ENCODE measurements at regions not wholly inside any gene's neighbourhood (a gene's known extent, or its start where the extent isn't known, plus 50 kb on each side); places are given as distances from the start of the nearest gene placed in this dataset.

DNA sequence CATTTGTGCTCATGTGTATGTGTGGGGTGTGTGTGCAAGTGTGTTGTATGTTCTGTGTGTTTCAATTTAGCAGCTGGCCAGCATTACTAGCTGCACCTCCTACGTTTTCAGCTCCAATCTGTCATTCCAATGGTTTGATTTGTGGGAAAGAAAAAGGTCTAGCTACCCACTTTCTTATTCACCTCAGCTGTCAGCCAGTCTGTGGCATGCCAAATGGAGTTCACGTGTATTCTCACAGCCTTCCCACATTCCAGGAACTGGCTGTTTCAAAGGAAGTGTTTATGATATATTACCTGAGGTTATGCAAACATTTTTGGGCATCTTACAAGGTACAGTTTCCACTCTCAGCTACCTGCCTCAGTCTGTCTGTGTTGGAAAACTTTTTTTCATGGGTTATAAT lies 220.2 kb upstream of the CPNE8 start:
- no peak for DNase-seq (ENCODE audit: low read depth, low spot score)
- no peaks in the 10 kb centered on the region for H3K27me3 ChIP-seq (ENCODE audit: insufficient read depth, insufficient read length)
- H3K9ac ChIP-seq (ENCODE audit: insufficient read length, low read depth) = no peak overlapping the region
- H3K9me3 ChIP-seq (ENCODE audit: insufficient read depth, low read length) = peaks cover 4% of the 10 kb centered on the region; the same call in 1 of the 2 replicates
- H3K36me3 ChIP-seq (ENCODE audit: insufficient read depth, insufficient read length, low read length) = no peaks in the 10 kb centered on the region
- no peak for TF ChIP-seq SUZ12 (IDR thresholded peaks at IDR 0.05; ENCODE audit: extremely low read depth, insufficient read depth, insufficient read length)
- peaks cover 3% of the 10 kb centered on the region for H3K4me1 ChIP-seq (ENCODE audit: insufficient read depth, insufficient read length)
- H3K4me3 ChIP-seq (ENCODE audit: insufficient read length, low read depth) = no peak overlapping the region

DNA sequence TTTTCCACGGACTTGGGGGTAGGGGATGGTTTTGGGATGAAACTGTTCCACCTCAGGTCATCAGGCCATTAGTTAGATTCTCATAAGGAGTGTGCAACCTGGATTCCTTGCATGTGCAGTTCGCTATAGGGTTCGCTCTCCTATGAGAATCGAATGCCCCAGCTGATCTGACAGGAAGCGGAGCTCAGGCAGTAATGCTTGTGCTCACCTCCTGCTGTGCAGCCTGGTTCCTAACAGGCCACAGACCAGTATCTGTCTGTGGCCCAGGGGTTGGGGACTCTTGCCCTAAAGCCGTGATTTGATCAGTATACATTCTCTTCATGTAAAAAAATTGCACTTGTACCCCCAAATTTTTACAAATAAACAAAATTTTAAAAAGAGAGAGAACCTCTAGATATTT lies 219.4 kb upstream of the CPNE8 start:
- no peak for TF ChIP-seq SUZ12 (IDR thresholded peaks at IDR 0.05; ENCODE audit: extremely low read depth, insufficient read depth, insufficient read length)
- no peak for TF ChIP-seq YY1 (IDR thresholded peaks at IDR 0.05; ENCODE audit: insufficient read depth, insufficient read length)
- no peak for TF ChIP-seq ZNF274 (IDR thresholded peaks at IDR 0.05; ENCODE audit: low read depth, low read length)
- no peaks in the 10 kb centered on the region for H3K27me3 ChIP-seq (ENCODE audit: insufficient read depth, insufficient read length)
- H3K4me3 ChIP-seq (ENCODE audit: insufficient read length, low read depth) = no peak overlapping the region

DNA sequence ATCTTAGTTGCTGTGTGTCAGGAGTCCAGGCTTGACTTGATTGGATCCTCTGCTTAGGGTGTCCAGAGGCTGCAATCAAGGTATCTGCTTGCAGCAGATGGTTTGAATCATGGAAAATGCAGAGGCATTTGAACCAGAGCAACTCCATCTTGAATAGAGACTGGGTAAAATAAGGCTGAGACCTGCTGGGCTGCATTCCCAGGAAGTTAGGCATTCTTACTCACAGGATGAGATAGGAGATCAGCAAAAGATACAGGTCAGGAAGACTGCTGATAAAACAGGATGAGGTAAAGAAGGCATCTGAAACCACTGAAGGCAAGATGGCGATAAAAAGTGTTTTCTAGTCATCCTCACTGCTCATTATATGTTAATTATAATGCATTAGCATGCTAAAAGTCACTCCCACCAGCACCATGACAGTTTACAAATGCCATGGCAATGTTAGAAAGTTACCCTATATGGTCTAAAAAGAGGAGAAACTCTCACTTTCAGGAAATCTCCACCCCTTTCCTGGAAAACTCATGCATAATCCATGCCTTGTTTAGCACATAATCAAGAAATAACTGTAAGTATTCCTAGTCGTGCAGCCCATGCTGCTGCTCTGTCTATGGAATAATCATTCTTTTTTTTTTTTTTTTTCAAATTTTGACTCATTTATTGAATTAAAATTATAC lies 218.3 kb upstream of the CPNE8 start:
- no peak overlapping the region for H3K9ac ChIP-seq (ENCODE audit: insufficient read length, low read depth)
- no peaks in the 10 kb centered on the region for H3K27me3 ChIP-seq (ENCODE audit: insufficient read depth, insufficient read length)
- no peak for DNase-seq (ENCODE audit: low read depth, low spot score)
- no peak overlapping the region for H3K4me3 ChIP-seq (ENCODE audit: insufficient read length, low read depth)
- no peaks in the 10 kb centered on the region for H3K36me3 ChIP-seq (ENCODE audit: insufficient read depth, insufficient read length, low read length)
- H3K4me1 ChIP-seq (ENCODE audit: insufficient read depth, insufficient read length) = peaks cover 3% of the 10 kb centered on the region
- TF ChIP-seq ZNF274 (IDR thresholded peaks at IDR 0.05; ENCODE audit: low read depth, low read length) = no peak
- no peak for TF ChIP-seq YY1 (IDR thresholded peaks at IDR 0.05; ENCODE audit: insufficient read depth, insufficient read length)
- no peak for TF ChIP-seq SUZ12 (IDR thresholded peaks at IDR 0.05; ENCODE audit: extremely low read depth, insufficient read depth, insufficient read length)
- peaks cover 4% of the 10 kb centered on the region; the same call in 1 of the 2 replicates for H3K9me3 ChIP-seq (ENCODE audit: insufficient read depth, low read length)

More for the DNA sequence above, 219.4 kb upstream of the CPNE8 start:
- H3K9me3 ChIP-seq (ENCODE audit: insufficient read depth, low read length) = peaks cover 4% of the 10 kb centered on the region; the same call in 1 of the 2 replicates
- no peak overlapping the region for H3K9ac ChIP-seq (ENCODE audit: insufficient read length, low read depth)
- DNase-seq (ENCODE audit: low read depth, low spot score) = no peak
- no peaks in the 10 kb centered on the region for H3K36me3 ChIP-seq (ENCODE audit: insufficient read depth, insufficient read length, low read length)
- H3K4me1 ChIP-seq (ENCODE audit: insufficient read depth, insufficient read length) = peaks cover 3% of the 10 kb centered on the region

GRCh38 chr12:39122562-39123204 lies 217.3 kb upstream of the CPNE8 start:
- no peaks in the 10 kb centered on the region for H3K27me3 ChIP-seq (ENCODE audit: insufficient read depth, insufficient read length)
- no peak overlapping the region for H3K9ac ChIP-seq (ENCODE audit: insufficient read length, low read depth)
- H3K4me3 ChIP-seq (ENCODE audit: insufficient read length, low read depth) = no peak overlapping the region
- TF ChIP-seq YY1 (IDR thresholded peaks at IDR 0.05; ENCODE audit: insufficient read depth, insufficient read length) (no peak), ZNF274 (IDR thresholded peaks at IDR 0.05; ENCODE audit: low read depth, low read length) (no peak), SUZ12 (IDR thresholded peaks at IDR 0.05; ENCODE audit: extremely low read depth, insufficient read depth, insufficient read length) (no peak)
- H3K36me3 ChIP-seq (ENCODE audit: insufficient read depth, insufficient read length, low read length) = no peaks in the 10 kb centered on the region
- peaks cover 3% of the 10 kb centered on the region for H3K4me1 ChIP-seq (ENCODE audit: insufficient read depth, insufficient read length)
- H3K9me3 ChIP-seq (ENCODE audit: insufficient read depth, low read length) = peaks cover 4% of the 10 kb centered on the region; the same call in 1 of the 2 replicates
- DNase-seq (ENCODE audit: low read depth, low spot score) = peak; percentile 79

DNA sequence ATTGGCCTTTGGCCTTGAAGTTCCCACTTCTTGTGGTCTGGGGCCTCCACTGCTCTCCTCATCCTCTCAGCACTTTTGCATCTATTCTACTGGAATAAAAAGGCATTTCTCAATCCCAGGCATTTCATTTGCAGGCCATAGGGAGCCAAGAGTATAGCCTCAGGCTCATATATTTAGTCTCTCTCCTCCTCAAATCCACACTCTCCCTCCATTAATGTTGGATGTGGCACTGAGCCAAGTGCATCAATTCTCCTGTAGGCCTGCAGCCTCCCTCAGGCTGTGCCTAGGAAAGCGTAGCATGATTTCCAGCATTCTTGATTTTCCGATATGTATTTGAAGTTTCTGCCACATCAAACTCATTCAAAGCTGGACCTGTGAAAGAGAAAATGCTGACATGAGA lies 211.5 kb upstream of the CPNE8 start:
- no peak overlapping the region for H3K9ac ChIP-seq (ENCODE audit: insufficient read length, low read depth)
- DNase-seq (ENCODE audit: low read depth, low spot score) = no peak
- TF ChIP-seq ZNF274 (IDR thresholded peaks at IDR 0.05; ENCODE audit: low read depth, low read length) (no peak), YY1 (IDR thresholded peaks at IDR 0.05; ENCODE audit: insufficient read depth, insufficient read length) (no peak), SUZ12 (IDR thresholded peaks at IDR 0.05; ENCODE audit: extremely low read depth, insufficient read depth, insufficient read length) (no peak)

DNA sequence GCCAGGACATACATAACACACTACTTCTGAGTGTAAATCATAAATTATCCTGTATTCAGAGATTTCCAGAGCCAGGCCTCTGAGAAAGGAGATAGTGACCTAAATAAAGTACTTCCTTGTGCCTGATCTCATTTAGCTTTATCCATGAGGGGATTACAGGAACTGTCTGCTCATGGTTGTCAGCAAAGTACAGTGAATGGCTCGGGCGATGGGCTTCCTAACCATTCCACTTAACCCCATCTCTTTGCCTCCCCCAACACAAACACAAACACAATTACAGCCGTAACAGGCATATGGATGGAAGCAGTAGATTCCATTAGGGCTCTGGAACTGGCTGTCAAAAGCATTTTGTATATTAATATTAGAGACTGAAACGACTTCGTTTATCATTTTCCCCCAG lies 206.7 kb upstream of the CPNE8 start:
- Histone ChIP-seq H3K4me1 (ENCODE audit: insufficient read depth, insufficient read length) (no peaks in the 10 kb centered on the region), H3K36me3 (ENCODE audit: insufficient read depth, insufficient read length, low read length) (no peaks in the 10 kb centered on the region), H3K9ac (ENCODE audit: insufficient read length, low read depth) (no peak overlapping the region), H3K27me3 (ENCODE audit: insufficient read depth, insufficient read length) (no peaks in the 10 kb centered on the region), H3K4me3 (ENCODE audit: insufficient read length, low read depth) (no peak overlapping the region), H3K9me3 (ENCODE audit: insufficient read depth, low read length) (no peaks in the 10 kb centered on the region)
- TF ChIP-seq SUZ12 (IDR thresholded peaks at IDR 0.05; ENCODE audit: extremely low read depth, insufficient read depth, insufficient read length) (no peak), YY1 (IDR thresholded peaks at IDR 0.05; ENCODE audit: insufficient read depth, insufficient read length) (no peak), ZNF274 (IDR thresholded peaks at IDR 0.05; ENCODE audit: low read depth, low read length) (no peak)
- no peak for DNase-seq (ENCODE audit: low read depth, low spot score)

More for the DNA sequence above, 211.5 kb upstream of the CPNE8 start:
- Histone ChIP-seq H3K4me3 (ENCODE audit: insufficient read length, low read depth) (no peak overlapping the region), H3K36me3 (ENCODE audit: insufficient read depth, insufficient read length, low read length) (no peaks in the 10 kb centered on the region), H3K9me3 (ENCODE audit: insufficient read depth, low read length) (peaks cover under 1% of the 10 kb centered on the region; the same call in 1 of the 2 replicates), H3K4me1 (ENCODE audit: insufficient read depth, insufficient read length) (no peaks in the 10 kb centered on the region), H3K27me3 (ENCODE audit: insufficient read depth, insufficient read length) (no peaks in the 10 kb centered on the region)

- H3K4me3 ChIP-seq (ENCODE audit: insufficient read length, low read depth) = no peak overlapping the region
- H3K9ac ChIP-seq (ENCODE audit: insufficient read length, low read depth) = no peak overlapping the region
- no peak for DNase-seq (ENCODE audit: low read depth, low spot score)
- no peaks in the 10 kb centered on the region for H3K4me1 ChIP-seq (ENCODE audit: insufficient read depth, insufficient read length)
- no peaks in the 10 kb centered on the region for H3K9me3 ChIP-seq (ENCODE audit: insufficient read depth, low read length)
- H3K36me3 ChIP-seq (ENCODE audit: insufficient read depth, insufficient read length, low read length) = no peaks in the 10 kb centered on the region
- no peaks in the 10 kb centered on the region for H3K27me3 ChIP-seq (ENCODE audit: insufficient read depth, insufficient read length)
- TF ChIP-seq ZNF274 (IDR thresholded peaks at IDR 0.05; ENCODE audit: low read depth, low read length) (no peak), YY1 (IDR thresholded peaks at IDR 0.05; ENCODE audit: insufficient read depth, insufficient read length) (no peak), SUZ12 (IDR thresholded peaks at IDR 0.05; ENCODE audit: extremely low read depth, insufficient read depth, insufficient read length) (no peak)
Measured at GRCh38 chr12:39105111-39105510, 199.7 kb upstream of the CPNE8 start.
